ENCODE measurements at regions not wholly inside any gene's neighbourhood (a gene's known extent, or its start where the extent isn't known, plus 50 kb on each side); places are given as distances from the start of the nearest gene placed in this dataset.
A peak's percentile ranks its signal among the peaks of the same experiment; 100 is the strongest.

DNA sequence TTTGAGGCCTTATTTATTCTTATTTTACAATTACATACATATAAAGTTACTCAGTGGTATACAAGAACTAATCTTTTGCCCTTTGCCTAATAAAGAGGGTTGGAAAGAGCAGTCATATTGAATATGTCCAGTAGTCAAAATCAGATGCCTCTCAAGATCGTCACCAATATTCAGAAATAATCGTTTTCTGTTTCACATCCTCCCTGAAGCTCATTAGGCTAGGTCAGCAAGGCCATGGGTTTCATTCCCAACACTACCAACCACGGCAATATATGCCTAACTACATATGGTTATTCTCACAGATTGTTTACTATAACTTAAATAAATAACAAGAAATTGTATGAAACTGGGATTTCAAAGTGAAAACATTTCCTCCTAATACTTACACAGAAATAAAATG is 167.2 kb upstream of the MANEA start:
- DNase-seq = no peak
- H3K36me3 ChIP-seq (ENCODE audit: control insufficient read depth in 2 of 3, insufficient read depth in 3 of 3, low read length in 3 of 3) = no peaks in the 10 kb centered on the region
- Mint-ChIP-seq H3K27ac (no peak overlapping the region), H3K27me3 (peaks cover 0 to 4% (median 0%) of the 10 kb centered on the region in 5 donors), H3K4me3 (no peak overlapping the region), H3K36me3 (no peaks in the 10 kb centered on the region), H3K9me3 (peaks cover 0 to 2% (median 0%) of the 10 kb centered on the region in 11 donors), H3K4me1 (no peaks in the 10 kb centered on the region)
- H3K4me3 ChIP-seq (ENCODE audit: low read length) = no peak overlapping the region
- peaks cover 0 to 2% of the 10 kb centered on the region in 2 donors for H3K27me3 ChIP-seq (ENCODE audit: control insufficient read depth in 2 of 2, insufficient read depth in 2 of 2, low read length in 2 of 2)
- no peak overlapping the region for H3K27ac ChIP-seq (ENCODE audit: low read depth, low read length)
- ChIA-PET CTCF (no interaction called here), POLR2A (no interaction called here)
- H3K4me1 ChIP-seq (ENCODE audit: control insufficient read depth in 2 of 2, insufficient read depth in 2 of 2, low read length in 2 of 2) = no peaks in the 10 kb centered on the region
- intact Hi-C loops (cut with micrococcal nuclease) = no loop called here
- H3K9me3 ChIP-seq (ENCODE audit: control insufficient read depth in 2 of 3, low read length in 3 of 3) = no peaks in the 10 kb centered on the region
- no peak for ATAC-seq

DNA sequence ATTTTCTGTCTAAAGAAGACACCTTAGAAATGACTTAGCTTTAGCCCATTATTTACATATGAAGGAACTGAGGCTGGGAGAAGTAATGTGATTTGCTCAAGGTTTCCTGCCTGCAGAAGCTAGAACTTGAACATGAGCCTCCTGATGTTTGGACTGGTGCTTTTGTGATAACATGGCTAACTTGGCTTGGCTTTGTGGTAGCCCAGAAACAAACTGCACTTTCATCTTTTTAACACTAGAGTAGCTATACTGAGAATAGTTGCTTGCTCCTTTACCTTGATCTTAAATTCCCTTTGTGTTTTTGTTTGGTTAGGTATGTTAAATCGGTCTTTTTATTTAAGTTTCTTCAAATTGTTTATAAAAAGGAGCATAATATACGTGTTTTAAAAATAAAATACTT is 163.5 kb upstream of the MANEA start:
- Mint-ChIP-seq H3K27me3 (peaks cover 0 to 9% (median 3%) of the 10 kb centered on the region in 5 donors), H3K9me3 (peaks cover 0 to 3% (median 0%) of the 10 kb centered on the region in 11 donors), H3K36me3 (no peaks in the 10 kb centered on the region), H3K27ac (no peak overlapping the region), H3K4me3 (no peak overlapping the region), H3K4me1 (no peaks in the 10 kb centered on the region)
- ATAC-seq (no peak), DNase-seq (no peak)
- ChIA-PET CTCF (no interaction called here), POLR2A (no interaction called here)
- H3K4me3 ChIP-seq (ENCODE audit: low read length) = no peak overlapping the region
- H3K4me1 ChIP-seq (ENCODE audit: control insufficient read depth in 2 of 2, insufficient read depth in 2 of 2, low read length in 2 of 2) = no peaks in the 10 kb centered on the region
- H3K9me3 ChIP-seq (ENCODE audit: control insufficient read depth in 2 of 3, low read length in 3 of 3) = no peaks in the 10 kb centered on the region
- no peaks in the 10 kb centered on the region for H3K36me3 ChIP-seq (ENCODE audit: control insufficient read depth in 2 of 3, insufficient read depth in 3 of 3, low read length in 3 of 3)
- intact Hi-C loops (cut with micrococcal nuclease) = no loop called here
- H3K27ac ChIP-seq (ENCODE audit: low read depth, low read length) = no peak overlapping the region
- H3K27me3 ChIP-seq (ENCODE audit: control insufficient read depth in 2 of 2, insufficient read depth in 2 of 2, low read length in 2 of 2) = peaks cover 0 to 2% of the 10 kb centered on the region in 2 donors

DNA sequence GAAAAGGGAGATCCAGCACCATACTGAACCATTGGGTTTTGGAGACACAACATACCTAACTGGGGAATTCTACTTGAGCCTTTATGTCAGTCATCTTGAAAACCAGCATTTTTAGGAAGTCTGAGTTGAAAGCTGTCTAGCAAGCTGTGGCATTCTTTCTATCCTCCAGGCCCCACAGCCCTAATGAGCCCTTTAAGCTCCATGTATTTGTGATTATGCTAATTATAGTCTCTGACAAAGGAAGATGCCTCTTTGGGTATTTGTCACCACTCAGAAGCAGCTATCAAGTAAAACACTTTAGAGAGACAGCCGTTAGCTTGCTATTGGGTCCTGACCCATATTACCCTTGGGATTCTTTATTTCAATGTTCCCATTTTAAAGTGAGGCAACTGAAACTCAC is 159.5 kb upstream of the MANEA start:
- peaks cover 0 to 14% (median 0%) of the 10 kb centered on the region in 3 experiments for H3K9me3 ChIP-seq (ENCODE audit: control insufficient read depth in 2 of 3, low read length in 3 of 3)
- POLR2A ChIA-PET = no interaction called here
- Mint-ChIP-seq H3K27me3 (peaks cover 0 to 5% (median 0%) of the 10 kb centered on the region in 5 donors), H3K4me3 (no peak overlapping the region), H3K27ac (no peak overlapping the region), H3K9me3 (peaks cover 0 to 27% (median 9%) of the 10 kb centered on the region in 11 donors), H3K4me1 (no peaks in the 10 kb centered on the region), H3K36me3 (no peaks in the 10 kb centered on the region)
- CTCF ChIA-PET = no interaction called here
- intact Hi-C loops (cut with micrococcal nuclease) = no loop called here
- H3K36me3 ChIP-seq (ENCODE audit: control insufficient read depth in 2 of 3, insufficient read depth in 3 of 3, low read length in 3 of 3) = no peaks in the 10 kb centered on the region
- DNase-seq = no peak
- no peak overlapping the region for H3K4me3 ChIP-seq (ENCODE audit: low read length)
- H3K4me1 ChIP-seq (ENCODE audit: control insufficient read depth in 2 of 2, insufficient read depth in 2 of 2, low read length in 2 of 2) = no peaks in the 10 kb centered on the region
- H3K27me3 ChIP-seq (ENCODE audit: control insufficient read depth in 2 of 2, insufficient read depth in 2 of 2, low read length in 2 of 2) = peaks cover 0 to 2% of the 10 kb centered on the region in 2 donors
- ATAC-seq = no peak
- H3K27ac ChIP-seq (ENCODE audit: low read depth, low read length) = no peak overlapping the region

DNA sequence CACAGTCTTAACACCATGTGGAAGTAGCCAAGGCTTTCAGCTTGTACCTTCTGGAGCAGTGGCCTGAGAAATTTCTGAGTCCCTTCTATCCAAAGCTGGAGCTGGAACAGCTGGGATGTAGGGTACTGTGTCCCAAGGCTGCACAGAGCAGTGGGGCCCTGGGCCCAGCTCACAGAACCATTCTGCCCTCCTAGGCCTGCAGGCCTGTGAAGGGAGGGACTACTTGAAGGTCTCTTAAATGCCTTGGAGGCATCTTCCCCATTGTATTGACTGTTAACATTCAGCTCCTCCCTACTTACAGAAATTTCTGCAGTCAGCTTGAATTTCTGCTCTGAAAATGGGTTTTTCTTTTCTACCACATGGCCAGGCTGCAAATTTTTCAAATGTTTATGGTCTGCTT is 156.5 kb upstream of the MANEA start:
- Mint-ChIP-seq H3K27me3 (peaks cover 0 to 11% (median 5%) of the 10 kb centered on the region in 5 donors), H3K4me3 (no peak overlapping the region), H3K9me3 (peaks cover 0 to 27% (median 9%) of the 10 kb centered on the region in 11 donors), H3K27ac (no peak overlapping the region), H3K36me3 (no peaks in the 10 kb centered on the region), H3K4me1 (no peaks in the 10 kb centered on the region)
- no peak overlapping the region for H3K4me3 ChIP-seq (ENCODE audit: low read length)
- H3K27me3 ChIP-seq (ENCODE audit: control insufficient read depth in 2 of 2, insufficient read depth in 2 of 2, low read length in 2 of 2) = no peaks in the 10 kb centered on the region
- CTCF ChIA-PET = no interaction called here
- no peak for ATAC-seq
- no peaks in the 10 kb centered on the region for H3K4me1 ChIP-seq (ENCODE audit: control insufficient read depth in 2 of 2, insufficient read depth in 2 of 2, low read length in 2 of 2)
- intact Hi-C loops (cut with micrococcal nuclease) = no loop called here
- DNase-seq = no peak
- H3K9me3 ChIP-seq (ENCODE audit: control insufficient read depth in 2 of 3, low read length in 3 of 3) = peaks cover 0 to 14% (median 0%) of the 10 kb centered on the region in 3 experiments
- POLR2A ChIA-PET = no interaction called here
- no peak overlapping the region for H3K27ac ChIP-seq (ENCODE audit: low read depth, low read length)
- no peaks in the 10 kb centered on the region for H3K36me3 ChIP-seq (ENCODE audit: control insufficient read depth in 2 of 3, insufficient read depth in 3 of 3, low read length in 3 of 3)

DNA sequence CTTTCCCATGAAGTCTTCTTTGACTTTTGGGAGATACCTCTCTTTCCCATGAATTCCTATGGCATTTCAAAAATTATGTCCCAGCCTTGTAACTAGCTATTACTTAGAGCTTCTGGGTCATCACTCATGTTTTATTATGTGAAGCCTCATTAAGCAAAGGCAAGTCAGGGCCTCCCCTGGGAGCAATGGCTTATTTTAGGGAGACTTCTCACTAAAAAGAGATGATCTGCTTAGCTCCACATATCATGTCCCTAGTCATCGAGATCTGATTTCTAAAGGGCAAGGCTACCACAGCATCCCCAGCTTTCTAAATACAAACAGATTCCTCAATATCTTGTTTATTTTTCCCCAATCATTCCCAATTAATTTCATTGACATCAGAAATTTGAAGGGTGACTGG is 154.0 kb upstream of the MANEA start:
- H3K27me3 ChIP-seq (ENCODE audit: control insufficient read depth in 2 of 2, insufficient read depth in 2 of 2, low read length in 2 of 2) = no peaks in the 10 kb centered on the region
- no peak overlapping the region for H3K4me3 Mint-ChIP-seq

DNA sequence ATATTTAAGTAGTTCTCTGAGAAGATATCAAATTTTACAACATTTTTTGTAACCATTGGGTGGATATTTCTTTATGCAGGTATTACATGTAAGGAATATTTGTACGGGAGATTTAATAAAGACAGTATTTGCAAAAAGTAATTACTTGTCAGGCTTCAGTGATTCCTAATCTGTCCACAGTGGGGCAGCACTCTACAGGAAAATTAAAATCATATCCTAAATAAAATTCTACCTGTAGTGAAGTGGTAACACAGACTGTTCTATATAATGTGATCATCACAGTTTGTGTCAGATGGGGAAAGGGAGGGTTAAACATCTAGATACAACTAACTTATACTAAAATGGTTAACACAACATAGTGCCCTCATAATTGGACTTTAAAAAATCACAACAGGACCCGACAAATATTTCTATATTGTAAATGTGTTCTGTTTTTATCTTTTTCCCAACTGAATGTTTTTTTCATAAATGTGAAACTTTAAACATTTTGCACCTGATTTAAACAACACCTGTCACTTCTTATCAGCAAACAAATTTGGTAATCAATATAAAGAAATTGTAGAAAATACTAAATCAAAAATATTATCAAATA is 145.6 kb upstream of the MANEA start:
- H3K27ac Mint-ChIP-seq = no peak overlapping the region
- POLR2A ChIA-PET = no interaction called here
- H3K4me3 ChIP-seq (ENCODE audit: low read length) = no peak overlapping the region
- H3K4me1 Mint-ChIP-seq = no peaks in the 10 kb centered on the region
- no peaks in the 10 kb centered on the region for H3K4me1 ChIP-seq (ENCODE audit: control insufficient read depth in 2 of 2, insufficient read depth in 2 of 2, low read length in 2 of 2)
- ATAC-seq = no peak
- no peak overlapping the region for H3K27ac ChIP-seq (ENCODE audit: low read depth, low read length)
- no peaks in the 10 kb centered on the region for H3K36me3 ChIP-seq (ENCODE audit: control insufficient read depth in 2 of 3, insufficient read depth in 3 of 3, low read length in 3 of 3)
- H3K27me3 ChIP-seq (ENCODE audit: control insufficient read depth in 2 of 2, insufficient read depth in 2 of 2, low read length in 2 of 2) = peaks cover 0 to under 1% of the 10 kb centered on the region in 2 donors
- DNase-seq = peak in 6 of 9 donors; percentile 1 to 24 (median 20)
- no peaks in the 10 kb centered on the region for H3K36me3 Mint-ChIP-seq
- CTCF ChIA-PET = no interaction called here
- no peaks in the 10 kb centered on the region for H3K9me3 ChIP-seq (ENCODE audit: control insufficient read depth in 2 of 3, low read length in 3 of 3)
- no peaks in the 10 kb centered on the region for H3K9me3 Mint-ChIP-seq
- intact Hi-C loops (cut with micrococcal nuclease) = loop anchor here (1.0 to 10.0 kb wide), 8 partner anchors 145 to 1627 kb away; partner anchors contain the start of genes MANEA (in 1 of the 2) and UFL1 (in 1 of the 2)
- no peak overlapping the region for H3K4me3 Mint-ChIP-seq
- peaks cover 0 to 5% (median 0%) of the 10 kb centered on the region in 5 donors for H3K27me3 Mint-ChIP-seq

More for the DNA sequence above, 154.0 kb upstream of the MANEA start:
- Mint-ChIP-seq H3K36me3 (no peaks in the 10 kb centered on the region), H3K9me3 (peaks cover 0 to 27% (median 9%) of the 10 kb centered on the region in 11 donors), H3K27ac (no peak overlapping the region), H3K27me3 (peaks cover 0 to 5% (median 5%) of the 10 kb centered on the region in 5 donors), H3K4me1 (no peaks in the 10 kb centered on the region)
- H3K27ac ChIP-seq (ENCODE audit: low read depth, low read length) = no peak overlapping the region
- no peaks in the 10 kb centered on the region for H3K4me1 ChIP-seq (ENCODE audit: control insufficient read depth in 2 of 2, insufficient read depth in 2 of 2, low read length in 2 of 2)
- no peaks in the 10 kb centered on the region for H3K36me3 ChIP-seq (ENCODE audit: control insufficient read depth in 2 of 3, insufficient read depth in 3 of 3, low read length in 3 of 3)
- intact Hi-C loops (cut with micrococcal nuclease) = no loop called here
- peaks cover 0 to 14% (median 0%) of the 10 kb centered on the region in 3 experiments for H3K9me3 ChIP-seq (ENCODE audit: control insufficient read depth in 2 of 3, low read length in 3 of 3)
- DNase-seq (no peak), ATAC-seq (no peak)
- ChIA-PET CTCF (no interaction called here), POLR2A (no interaction called here)
- H3K4me3 ChIP-seq (ENCODE audit: low read length) = no peak overlapping the region

DNA sequence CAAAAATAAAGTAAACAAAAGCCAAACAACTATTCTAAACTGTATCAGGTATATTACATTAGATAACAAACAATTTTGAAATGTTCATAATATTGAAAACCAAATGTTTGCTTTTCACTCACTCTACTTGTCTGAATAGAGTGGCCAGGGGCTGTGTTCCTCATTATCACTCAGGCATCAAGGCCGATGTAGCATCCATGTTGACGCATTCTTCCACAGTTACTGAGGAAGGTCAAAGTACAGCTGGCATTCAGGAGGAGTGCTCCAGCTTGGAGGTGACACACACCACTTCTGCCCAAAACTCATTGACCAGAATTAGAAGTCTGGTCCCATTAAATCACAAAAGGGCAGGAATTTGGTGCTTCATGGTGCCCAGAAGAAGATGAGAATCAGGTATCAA is 137.6 kb upstream of the MANEA start:
- peaks cover 0 to 1% (median 0%) of the 10 kb centered on the region in 11 donors for H3K9me3 Mint-ChIP-seq
- H3K36me3 Mint-ChIP-seq = no peaks in the 10 kb centered on the region
- Histone ChIP-seq H3K4me3 (ENCODE audit: low read length) (no peak overlapping the region), H3K9me3 (ENCODE audit: control insufficient read depth in 2 of 3, low read length in 3 of 3) (no peaks in the 10 kb centered on the region), H3K27ac (ENCODE audit: low read depth, low read length) (no peak overlapping the region), H3K36me3 (ENCODE audit: control insufficient read depth in 2 of 3, insufficient read depth in 3 of 3, low read length in 3 of 3) (no peaks in the 10 kb centered on the region), H3K27me3 (ENCODE audit: control insufficient read depth in 2 of 2, insufficient read depth in 2 of 2, low read length in 2 of 2) (peaks cover 0 to 3% of the 10 kb centered on the region in 2 donors), H3K4me1 (ENCODE audit: control insufficient read depth in 2 of 2, insufficient read depth in 2 of 2, low read length in 2 of 2) (no peaks in the 10 kb centered on the region)
- DNase-seq (no peak), ATAC-seq (no peak)
- H3K4me3 Mint-ChIP-seq = no peak overlapping the region
- no peaks in the 10 kb centered on the region for H3K4me1 Mint-ChIP-seq
- H3K27me3 Mint-ChIP-seq = peaks cover 0 to 8% (median 4%) of the 10 kb centered on the region in 5 donors
- no peak overlapping the region for H3K27ac Mint-ChIP-seq
- ChIA-PET POLR2A (no interaction called here), CTCF (no interaction called here)
- intact Hi-C loops (cut with micrococcal nuclease) = loop anchor here in 1 of 2 donors (10.0 kb wide), 2 partner anchors 245 to 1085 kb away; partner anchors contain the start of gene UFL1

All from naive thymus-derived CD4-positive, alpha-beta T cell (primary cell).